PFSK-1 (cell line): ENCODE measurements at regions not wholly inside any gene's neighbourhood (a gene's known extent, or its start where the extent isn't known, plus 50 kb on each side); places are given as distances from the start of the nearest gene placed in this dataset.

Experiments used
- FOXP2 ChIP-seq: optimal IDR thresholded peaks from 2 replicates; pipeline ENCODE3; 2011; ENCODE audit warnings: borderline replicate concordance, control low read depth, inconsistent platforms; ENCODE audit not compliant: insufficient read depth; ENCODE audit errors: extremely low read length, extremely low read depth
- POLR2AphosphoS5 ChIP-seq: IDR thresholded peaks from 2 replicates; pipeline ENCODE4 v1.6.1; 2012; ENCODE audit warnings: low read depth, mild to moderate bottlenecking, control low read depth, low read length, moderate library complexity
- REST ChIP-seq, 2 experiments: IDR thresholded peaks; 2 replicates each; pipeline versions ENCODE4 v1.6.1 to v1.8.0; 2011 to 2012; ENCODE audit warnings: low read depth in 2 of 2, low read length in 2 of 2, control low read depth in 1 of 2, inconsistent platforms in 1 of 2, mild to moderate bottlenecking in 1 of 2, moderate library complexity in 1 of 2; ENCODE audit not compliant: insufficient read depth in 1 of 2
- SIN3A ChIP-seq: IDR thresholded peaks from 2 replicates; pipeline ENCODE4 v1.6.1; 2012; ENCODE audit warnings: mild to moderate bottlenecking, low read length, moderate library complexity, borderline replicate concordance; ENCODE audit not compliant: insufficient read depth
- TAF1 ChIP-seq: IDR thresholded peaks from 2 replicates; pipeline ENCODE4 v1.6.1; 2012; ENCODE audit warnings: low read length, control low read depth, borderline replicate concordance; ENCODE audit not compliant: insufficient read depth

GRCh38 chr2:57562495-57562894 is 484.1 kb upstream of the VRK2 start:
- TF ChIP-seq REST (IDR thresholded peaks at IDR 0.05; ENCODE audit: insufficient read depth in 1 of 2, low read depth in 2 of 2, low read length in 2 of 2) (no peak), POLR2AphosphoS5 (no peak), FOXP2 (no peak), TAF1 (no peak), SIN3A (no peak)

- TF ChIP-seq FOXP2 (no peak), REST (IDR thresholded peaks at IDR 0.05; ENCODE audit: insufficient read depth in 1 of 2, low read depth in 2 of 2, low read length in 2 of 2) (no peak), POLR2AphosphoS5 (no peak), TAF1 (no peak), SIN3A (no peak)
These were observed 483.6 kb upstream of the VRK2 start for GRCh38 chr2:57563015-57563414.

GRCh38 chr2:57567245-57567644 is 479.4 kb upstream of the VRK2 start:
- TF ChIP-seq SIN3A = no peak
- no peak for TF ChIP-seq FOXP2
- no peak for TF ChIP-seq POLR2AphosphoS5
- TF ChIP-seq REST (IDR thresholded peaks at IDR 0.05; ENCODE audit: insufficient read depth in 1 of 2, low read depth in 2 of 2, low read length in 2 of 2) = no peak
- TF ChIP-seq TAF1 = no peak

GRCh38 chr2:57569396-57569795 is 477.2 kb upstream of the VRK2 start:
- TF ChIP-seq SIN3A = no peak
- no peak for TF ChIP-seq FOXP2
- no peak for TF ChIP-seq POLR2AphosphoS5
- TF ChIP-seq REST (IDR thresholded peaks at IDR 0.05; ENCODE audit: insufficient read depth in 1 of 2, low read depth in 2 of 2, low read length in 2 of 2) = no peak

GRCh38 chr2:57570961-57571360 is 475.6 kb upstream of the VRK2 start:
- no peak for TF ChIP-seq TAF1

GRCh38 chr2:57575700-57576268 is 470.8 kb upstream of the VRK2 start:
- no peak for TF ChIP-seq POLR2AphosphoS5
- no peak for TF ChIP-seq TAF1
- no peak for TF ChIP-seq FOXP2
- no peak for TF ChIP-seq REST (IDR thresholded peaks at IDR 0.05; ENCODE audit: insufficient read depth in 1 of 2, low read depth in 2 of 2, low read length in 2 of 2)
- TF ChIP-seq SIN3A = no peak
